Ecto neural progenitor cell (in vitro differentiated cells): ENCODE measurements at regions not wholly inside any gene's neighbourhood (a gene's known extent, or its start where the extent isn't known, plus 50 kb on each side); places are given as distances from the start of the nearest gene placed in this dataset.
"Not testable (repeated sequence)": the region's sequence is repeated elsewhere in the genome, so short reads cannot be mapped to it uniquely, and the experiment has no call there.

Source experiments
- DNase-seq: peaks from one replicate; pipeline ENCODE4 v3.0.0-alpha.2; 2018; ENCODE audit warnings: low spot score

DNA sequence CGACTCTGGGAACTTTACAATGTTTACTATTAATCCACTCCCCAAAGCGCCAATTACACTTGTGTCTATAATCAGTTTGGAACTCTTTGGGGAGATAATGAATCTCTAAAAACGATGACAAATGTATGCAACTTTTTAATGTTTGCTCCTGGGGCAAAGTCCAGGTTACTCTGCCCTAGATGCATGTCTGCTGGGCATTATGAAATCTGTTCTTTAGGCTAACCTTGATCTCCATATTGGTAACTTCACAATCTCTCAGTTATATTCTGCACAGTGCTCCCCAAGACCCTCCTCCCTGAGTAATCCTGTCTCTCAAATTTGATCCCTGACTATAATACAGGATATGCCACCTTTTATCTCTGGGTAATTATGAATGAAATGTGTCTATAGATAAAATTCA lies 152.2 kb upstream of the TRPM3 start:
- DNase-seq, result no peak

DNA sequence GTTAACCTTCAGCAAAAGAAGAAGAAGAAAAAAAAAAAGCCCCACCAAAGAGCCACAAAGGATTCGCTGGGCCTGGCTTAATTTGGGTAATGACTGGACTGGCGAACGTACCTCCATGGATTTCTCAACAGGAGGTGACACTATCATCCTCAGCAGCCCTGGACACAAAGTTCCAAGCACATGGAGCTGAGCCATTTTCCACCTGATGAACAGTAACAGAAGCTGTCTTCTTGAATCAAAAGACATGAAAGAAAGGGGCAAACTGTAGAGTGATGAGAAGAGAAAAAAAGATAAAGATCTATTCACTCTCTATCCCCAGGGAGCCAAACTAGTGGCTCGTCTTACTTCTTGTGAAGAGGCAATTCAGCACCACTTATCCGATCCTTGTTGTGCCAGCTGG lies 150.2 kb upstream of the TRPM3 start:
- peak; percentile 50 for DNase-seq

DNA sequence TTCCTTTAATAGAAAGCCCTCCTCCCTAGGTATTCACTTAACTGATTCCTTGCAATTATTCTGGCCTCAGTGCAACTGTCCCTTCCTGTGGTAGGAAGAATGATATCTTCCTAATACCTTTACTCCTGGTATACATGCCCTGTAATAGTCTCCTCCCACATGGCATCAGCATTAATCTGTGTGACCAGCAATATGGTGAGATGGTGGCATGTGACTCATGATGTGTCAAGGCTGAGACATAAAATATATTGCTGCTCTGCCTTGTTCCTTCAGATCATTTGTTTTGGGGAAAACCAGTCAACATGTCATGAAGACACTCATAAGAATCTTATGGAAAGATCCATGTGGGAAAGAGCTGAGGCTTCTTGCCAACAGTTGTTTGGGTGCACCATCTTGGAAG lies 149.1 kb upstream of the TRPM3 start:
- no peak for DNase-seq

DNA sequence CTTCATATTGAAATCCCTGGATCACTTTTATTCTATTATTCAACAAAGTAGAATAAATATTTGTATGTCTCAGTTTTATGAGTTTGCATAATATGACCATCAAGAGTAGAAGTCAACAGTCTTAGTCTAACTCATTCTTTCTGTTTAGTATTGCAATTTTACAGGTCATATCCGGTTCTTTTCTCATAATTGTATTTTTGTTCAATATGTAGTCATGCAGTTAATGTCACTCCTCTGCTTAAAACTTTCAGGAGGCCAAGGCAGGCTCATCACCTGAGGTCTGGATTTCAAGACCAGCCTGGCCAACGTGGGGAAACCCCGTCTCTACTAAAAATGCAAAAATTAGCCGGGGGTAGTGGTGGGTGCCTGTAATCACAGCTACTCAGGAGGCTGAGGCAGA lies 148.4 kb upstream of the TRPM3 start:
- no peak for DNase-seq

DNA sequence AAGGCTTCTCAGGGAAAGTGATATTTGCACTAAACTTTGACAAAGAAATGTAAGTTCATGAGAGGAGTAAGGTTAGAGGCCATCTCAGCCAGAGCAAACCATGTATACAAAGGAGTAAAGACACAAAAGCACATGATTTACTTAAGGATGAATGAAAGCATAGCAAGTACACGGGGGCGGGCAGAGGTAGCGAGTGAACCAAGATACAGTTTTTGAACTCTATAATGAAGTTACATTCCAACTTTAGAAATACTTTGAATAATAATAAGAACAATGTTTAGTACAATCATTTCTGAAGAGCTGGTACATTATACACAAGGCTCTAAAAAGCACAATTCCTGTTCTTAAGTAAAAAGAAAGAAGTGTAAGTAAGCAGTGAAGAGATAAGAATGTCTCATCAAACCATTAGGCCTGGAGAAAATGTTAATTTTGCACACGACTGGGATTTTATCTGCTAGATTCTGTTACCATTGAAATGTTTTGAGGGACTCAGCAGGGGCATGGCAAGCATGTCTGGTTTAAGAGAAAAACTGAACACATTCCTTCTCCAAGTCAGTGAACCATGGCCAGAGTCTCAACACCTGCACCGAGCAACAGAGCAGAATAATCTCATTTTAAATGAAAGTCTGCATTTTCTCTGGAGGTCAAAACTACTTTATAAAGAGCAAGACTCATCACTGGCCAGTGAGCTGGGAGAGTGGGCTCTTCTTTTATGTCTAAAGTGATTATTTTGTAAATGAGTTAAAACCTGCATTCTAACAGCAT lies 147.6 kb upstream of the TRPM3 start:
- no peak for DNase-seq

DNA sequence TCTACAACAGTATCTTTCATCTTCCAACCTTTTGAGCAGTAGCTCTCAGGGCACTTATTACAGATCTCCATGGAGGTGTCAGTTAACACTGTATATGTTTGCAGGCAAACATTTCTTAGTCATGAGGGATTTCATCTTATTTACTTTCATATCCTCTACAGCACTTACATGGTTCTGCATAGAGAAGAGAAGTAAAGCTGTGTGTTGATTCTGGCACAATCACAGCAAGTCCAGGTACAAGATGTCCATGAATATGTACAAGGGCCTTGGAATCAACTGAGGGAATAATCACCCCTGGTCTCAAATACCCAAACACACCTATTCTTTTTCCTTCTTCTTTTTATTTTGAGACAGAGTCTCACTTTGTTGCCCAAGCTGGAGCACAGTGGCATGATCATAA lies 142.0 kb upstream of the TRPM3 start:
- no peak for DNase-seq

DNA sequence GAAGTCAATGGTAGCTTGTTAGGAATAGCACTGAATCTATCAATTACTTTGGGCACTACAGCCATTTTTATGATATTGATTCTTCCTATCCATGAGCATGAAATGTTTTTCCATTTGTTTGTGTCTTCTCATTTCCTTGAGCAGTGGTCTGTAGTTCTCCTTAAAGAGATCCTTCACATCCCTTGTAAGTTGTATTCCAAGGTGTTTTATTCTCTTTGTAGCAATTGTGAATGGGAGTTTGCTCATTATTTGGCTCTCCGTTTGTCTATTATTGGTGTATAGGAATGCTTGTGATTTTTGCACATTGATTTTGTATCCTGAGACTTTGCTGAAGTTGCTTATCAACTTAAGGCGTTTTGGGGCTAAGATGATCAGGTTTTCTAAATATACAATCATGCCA lies 139.0 kb upstream of the TRPM3 start:
- DNase-seq, result not testable (repeated sequence)

DNA sequence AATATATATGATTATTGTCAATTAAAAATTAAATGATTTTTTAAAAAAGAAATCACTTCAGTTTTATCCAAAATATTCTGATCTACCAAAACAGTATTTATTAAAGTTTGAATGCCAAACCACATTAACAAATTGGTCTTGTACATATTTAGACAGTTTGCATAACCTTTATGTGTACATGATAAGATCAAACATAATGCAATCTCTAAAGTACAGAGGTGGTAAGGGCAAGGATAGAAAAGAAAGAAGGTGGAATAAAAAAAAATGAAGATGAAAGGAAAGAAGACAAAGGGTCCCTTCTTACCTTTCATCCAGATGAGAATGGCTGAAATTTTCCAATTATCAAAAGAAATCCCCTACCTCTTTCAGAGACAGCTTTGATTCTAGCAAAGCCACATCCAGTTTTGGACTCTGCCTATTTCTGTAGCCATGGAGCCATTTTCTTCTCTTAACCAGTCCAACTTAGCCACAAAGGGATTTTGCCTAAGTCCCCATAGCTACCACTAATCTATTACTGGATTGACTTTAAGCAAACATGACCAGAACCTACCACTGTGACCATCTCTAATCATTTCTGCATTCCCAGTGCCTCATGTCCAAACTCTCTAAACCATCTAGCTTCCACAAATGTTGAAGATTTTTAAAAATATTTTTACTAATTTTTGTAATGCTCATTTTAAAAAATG lies 133.3 kb upstream of the TRPM3 start:
- no peak for DNase-seq

DNA sequence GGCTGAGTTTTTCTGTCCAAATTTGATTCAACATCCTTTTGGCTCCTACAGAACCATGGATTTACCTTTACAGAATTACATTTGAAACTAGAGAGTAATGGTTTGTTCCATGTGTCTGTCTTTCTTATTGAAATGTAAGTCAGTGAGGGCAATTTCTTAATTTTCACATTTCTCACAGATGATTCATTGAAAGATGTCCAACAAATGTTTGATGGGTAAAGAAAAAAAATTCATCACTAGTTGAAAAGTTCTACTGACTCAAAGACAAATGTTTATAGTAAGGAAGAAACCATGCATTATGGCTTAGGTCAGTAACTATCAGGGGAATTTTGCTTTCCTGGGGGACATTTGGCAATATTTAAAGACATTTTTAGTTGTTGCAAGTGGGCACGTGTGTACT lies 131.6 kb upstream of the TRPM3 start:
- no peak for DNase-seq

DNA sequence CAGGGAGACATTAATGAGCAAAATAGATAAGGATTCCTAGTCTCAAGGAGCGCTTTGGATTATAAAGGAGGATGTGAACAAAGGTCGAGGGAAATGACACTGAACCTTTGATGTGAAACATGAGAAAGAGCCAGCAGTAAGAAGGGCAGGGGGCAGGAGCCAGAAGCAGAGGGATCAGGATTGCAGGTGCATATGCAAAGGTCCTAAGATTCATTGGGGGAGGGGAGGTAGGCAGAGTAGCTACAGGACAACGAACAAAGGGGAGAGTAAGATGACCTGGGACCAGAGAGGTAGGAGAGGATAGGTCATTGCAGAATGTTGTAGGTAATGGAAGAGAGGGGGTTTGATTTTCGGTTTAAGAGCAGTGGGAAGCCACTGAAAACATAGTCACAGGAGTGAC lies 129.2 kb upstream of the TRPM3 start:
- DNase-seq, result no peak

DNA sequence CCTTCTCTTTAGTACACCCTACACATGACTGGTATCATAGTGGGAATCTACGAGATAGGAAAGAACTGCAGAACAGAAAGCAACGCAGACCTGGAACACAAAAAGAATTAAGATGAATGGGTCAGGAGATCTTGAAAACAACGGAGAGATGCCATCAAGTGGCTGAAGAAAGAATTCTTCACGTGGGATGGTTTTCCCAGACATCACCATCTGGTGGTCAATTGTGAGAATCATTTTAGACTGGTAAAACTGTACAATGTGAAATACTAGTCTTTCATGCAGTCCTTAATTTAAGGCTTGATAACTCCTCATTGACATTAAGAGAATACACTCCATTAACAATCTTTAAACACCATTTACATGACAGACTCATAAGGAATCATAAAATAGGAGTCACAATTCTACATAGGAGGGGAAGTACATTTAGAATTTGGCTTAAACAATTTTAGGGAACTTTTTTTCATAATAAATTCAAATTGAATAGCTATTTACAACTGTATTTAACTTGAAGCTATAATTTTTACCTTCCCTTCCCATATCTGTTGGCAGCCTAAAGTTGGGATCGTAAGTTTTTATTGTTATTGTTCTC lies 128.4 kb upstream of the TRPM3 start:
- no peak for DNase-seq

DNA sequence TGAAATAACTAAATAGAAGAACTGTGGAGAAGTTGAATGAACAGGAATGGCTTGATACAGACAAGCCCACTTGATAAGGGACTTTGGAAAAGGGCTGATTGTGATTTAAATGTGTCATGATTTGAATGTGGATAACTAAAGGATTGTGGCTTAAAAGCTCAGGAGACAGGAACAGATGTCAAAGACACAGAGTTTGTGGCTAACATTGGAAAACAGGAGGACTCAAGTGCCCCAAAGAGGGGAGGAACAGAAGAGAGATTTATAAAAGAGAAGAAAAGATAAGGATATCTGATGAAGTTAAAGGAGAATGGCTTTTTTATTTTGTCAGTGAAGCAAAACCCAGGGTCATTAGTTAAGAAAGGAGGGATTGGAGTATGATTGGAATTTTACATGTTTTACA lies 124.2 kb upstream of the TRPM3 start:
- DNase-seq, result no peak

DNA sequence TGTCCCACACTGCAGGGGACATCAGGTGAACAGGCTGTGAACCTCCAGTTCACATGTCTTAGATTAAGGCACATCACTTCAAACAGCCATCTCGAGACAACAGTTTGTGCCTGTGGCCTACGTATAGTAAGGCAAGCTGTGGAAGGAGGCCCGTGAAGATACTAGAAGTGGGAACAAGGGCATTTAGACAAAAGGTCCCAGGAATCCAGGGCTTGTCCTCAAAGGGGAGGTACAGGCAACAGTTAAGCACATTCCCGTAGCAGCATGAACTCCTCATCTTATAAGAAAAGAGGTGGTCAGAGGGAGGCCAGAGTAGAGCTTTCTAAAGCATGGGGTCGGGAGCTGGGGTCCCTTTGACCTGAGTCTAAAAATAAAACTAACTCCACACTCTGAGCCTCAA lies 122.5 kb upstream of the TRPM3 start:
- DNase-seq, result no peak

DNA sequence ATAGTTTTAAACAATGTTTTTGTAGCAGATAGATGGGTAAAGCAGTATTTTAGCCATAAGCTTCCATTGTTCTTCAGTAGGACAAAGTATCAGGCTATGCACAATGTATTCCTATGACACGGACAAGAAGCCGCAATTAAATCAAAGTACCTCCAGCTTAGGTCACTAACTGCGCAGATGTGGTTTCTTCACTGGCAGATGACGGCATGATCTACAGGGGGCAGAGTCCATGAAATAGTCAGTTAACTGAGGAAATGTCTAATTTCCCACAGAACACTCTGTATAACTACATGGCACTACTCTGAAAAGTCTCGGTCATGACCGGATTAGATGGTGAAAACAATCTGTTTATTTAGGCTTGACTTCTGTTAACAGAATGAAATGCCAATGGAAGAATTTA lies 120.7 kb upstream of the TRPM3 start:
- DNase-seq, result no peak

DNA sequence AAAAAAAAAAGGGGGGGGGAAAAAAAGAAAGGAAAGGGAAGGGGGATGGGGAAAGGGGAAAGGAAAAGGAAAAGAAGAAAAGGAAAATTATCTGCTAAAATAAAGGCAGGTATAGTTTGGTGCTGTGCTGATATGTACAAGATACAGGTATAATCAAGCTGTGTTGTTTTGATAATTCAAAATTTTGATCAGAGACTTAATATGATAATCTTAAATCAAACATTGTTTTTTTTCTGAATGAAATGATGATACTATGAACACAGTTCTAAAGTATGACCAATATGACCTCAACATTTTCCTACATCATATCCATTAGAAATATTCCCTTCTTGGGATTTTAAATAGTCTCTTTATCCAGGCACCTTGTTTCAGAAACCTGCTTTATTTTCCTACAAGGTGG lies 115.6 kb upstream of the TRPM3 start:
- DNase-seq, result no peak

DNA sequence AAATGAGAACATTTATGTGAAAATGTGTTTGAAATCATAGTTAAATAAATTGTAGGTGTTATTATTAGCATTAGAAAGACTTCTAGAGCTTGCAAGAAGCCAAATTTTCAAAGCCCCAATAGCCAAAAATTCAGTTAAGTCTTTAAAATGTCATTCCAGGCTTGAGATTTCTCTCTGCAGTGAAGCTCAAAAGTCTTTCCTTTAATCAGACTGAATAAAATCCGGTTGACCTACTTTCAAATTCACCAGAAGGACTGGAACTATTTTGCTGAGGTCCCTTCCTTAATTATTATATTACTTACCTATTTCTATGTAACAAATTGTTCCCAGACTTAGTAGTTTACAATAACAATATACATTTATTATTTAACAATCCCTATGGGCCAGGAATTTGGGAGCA lies 112.2 kb upstream of the TRPM3 start:
- DNase-seq, result no peak

DNA sequence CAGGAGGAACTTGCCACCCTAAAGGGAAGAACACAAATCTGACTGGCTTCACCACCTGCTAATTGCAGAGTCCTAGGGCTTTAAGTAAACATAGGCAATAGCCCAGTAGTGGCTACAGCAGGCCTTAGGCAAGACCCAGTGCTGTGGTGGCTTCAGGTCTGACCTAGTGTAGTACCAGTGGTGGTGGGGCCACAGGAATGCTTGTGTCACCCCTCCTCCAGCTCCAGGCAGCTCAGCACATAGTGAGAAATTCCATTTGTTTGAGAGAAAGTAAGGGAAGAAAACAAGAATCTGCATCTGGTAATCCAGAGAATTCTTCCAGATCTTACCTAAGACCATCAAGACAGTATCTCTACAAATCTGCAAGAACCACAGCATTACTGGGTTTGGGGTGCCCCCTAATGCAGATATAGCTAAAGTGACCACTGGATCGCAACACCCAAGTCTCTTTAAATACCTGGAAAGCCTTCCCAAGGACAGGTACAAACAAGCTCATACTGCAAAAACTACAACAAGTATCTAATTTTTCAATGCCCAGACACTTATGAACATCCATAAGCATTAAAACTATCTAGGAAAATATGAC lies 102.6 kb upstream of the TRPM3 start:
- DNase-seq, result no peak

DNA sequence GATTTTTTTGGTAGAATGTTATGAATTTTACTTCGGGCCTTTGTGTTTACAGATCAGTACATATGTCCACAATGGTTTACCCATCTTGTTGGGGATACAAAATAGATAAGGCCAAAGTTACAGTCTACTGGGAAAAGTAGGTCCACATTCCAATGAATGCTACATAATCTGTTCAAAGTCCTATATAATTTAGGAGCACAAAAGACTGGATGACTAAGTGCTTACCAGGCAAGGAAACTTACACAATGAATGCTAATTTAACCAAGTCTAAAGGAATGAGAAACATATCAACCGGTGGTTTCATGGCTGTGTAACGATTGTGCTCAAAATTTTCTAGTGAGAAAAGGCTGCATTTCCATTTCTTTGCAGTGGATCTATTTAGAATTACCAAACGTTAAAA lies 97.4 kb upstream of the TRPM3 start:
- DNase-seq, result no peak

DNA sequence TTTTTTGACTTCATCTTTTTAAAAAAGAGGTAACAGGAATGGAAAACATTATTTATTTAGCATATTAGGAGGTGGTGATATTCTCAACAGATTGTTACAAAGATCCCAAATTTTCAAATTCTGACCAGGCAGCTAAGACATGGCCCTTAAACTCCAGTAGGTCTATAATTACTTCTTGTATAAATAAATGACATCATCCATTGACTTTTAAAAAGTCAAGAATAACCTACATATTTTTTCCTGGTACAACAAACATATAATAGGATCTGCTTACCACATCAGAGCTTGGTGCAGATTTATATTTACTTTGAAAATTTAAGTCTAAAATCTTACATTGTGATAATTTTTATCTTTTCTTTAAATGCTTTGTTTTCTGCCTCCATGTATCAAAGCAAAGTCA lies 92.2 kb upstream of the TRPM3 start:
- no peak for DNase-seq

DNA sequence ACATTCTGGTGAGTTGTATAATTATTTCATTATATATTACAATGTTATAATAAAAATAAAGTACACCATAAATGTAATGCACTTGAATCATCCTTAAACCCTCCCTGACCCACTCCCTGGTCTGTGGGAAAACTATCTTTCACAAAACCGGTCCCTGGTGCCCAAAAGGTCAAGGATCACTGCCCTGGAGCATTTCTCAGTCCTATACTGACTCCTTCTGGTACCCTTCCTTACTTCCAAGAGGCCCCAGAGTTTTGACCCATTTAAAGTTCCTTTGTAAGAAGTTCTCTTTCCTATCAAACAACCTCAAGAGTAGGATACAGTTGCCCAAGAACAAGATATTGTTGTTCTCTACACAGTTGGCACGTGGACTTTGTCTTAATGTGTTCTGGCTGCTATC lies 88.9 kb upstream of the TRPM3 start:
- DNase-seq, result no peak

DNA sequence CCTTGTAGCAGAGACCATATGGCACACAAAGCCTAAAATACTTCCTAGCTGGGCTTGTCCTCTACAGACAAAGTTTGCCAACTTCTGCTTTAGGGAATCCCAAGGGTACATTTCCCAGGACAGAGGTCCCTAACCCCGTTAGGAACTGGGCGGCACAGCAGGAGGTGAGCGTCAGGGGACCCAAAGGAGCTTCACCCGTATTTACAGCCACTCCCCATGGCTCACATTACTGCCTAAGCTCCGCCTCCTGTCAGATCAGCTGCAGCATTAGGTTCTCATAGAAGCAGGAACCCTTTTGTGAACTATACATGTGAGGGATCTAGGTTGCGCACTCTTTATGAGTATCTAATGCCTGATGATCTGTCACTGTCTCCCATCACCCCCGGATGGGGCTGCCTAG lies 88.5 kb upstream of the TRPM3 start:
- DNase-seq, result no peak

DNA sequence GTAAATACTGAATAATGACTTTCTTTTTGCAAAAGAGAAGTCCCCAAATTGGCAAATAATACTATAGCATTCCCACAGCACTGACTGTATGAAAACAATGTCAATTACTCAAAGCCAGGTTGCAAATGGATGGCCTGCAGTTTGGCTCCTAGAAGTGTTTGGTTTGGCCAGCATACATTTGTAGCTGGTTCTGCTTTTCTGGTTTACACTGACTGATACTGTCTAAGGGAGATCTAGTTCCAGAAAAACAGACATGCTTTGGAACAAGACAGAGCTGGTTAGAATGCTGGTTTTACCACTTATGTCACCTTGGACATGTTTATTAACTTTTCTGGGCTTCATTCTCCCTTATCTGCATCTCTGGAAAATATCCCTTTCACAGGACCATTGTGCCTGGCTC lies 81.5 kb upstream of the TRPM3 start:
- DNase-seq, result no peak

DNA sequence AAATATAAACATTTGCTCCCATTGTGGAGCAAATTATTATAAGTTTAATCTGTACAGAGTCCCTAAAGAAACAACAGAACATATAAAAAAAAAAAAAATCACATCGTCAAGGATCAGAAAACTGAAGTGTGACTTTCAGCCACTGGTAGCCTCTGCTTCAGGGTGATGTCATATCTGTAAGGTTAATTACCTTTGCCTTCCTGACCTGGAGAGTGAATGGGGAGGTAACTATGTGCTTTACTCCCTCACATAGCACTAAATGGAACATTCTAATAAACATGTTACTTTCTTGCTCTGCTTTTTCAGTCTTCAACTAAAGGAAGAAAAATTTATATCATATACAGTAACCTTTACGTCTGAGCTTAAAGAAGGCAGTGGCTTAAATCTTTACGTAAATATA lies 70.3 kb upstream of the TRPM3 start:
- DNase-seq, result no peak
